ENCODE measurements at regions not wholly inside any gene's neighbourhood (a gene's known extent, or its start where the extent isn't known, plus 50 kb on each side); places are given as distances from the start of the nearest gene placed in this dataset.

- intact Hi-C loops (cut with DNase I), result no loop called here
Observed at GRCh38 chr7:106451171-106451570, 166.4 kb upstream of the NAMPT start.

GRCh38 chr7:106450716-106451115, 165.9 kb upstream of the NAMPT start:
- no peaks in the 10 kb centered on the region for H3K9me3 ChIP-seq
- H3K27me3 ChIP-seq, result no peaks in the 10 kb centered on the region
- H3K27ac ChIP-seq, result no peak overlapping the region
- no peak for DNase-seq
- WGBS, 2 donors, result 62 to 74% methylated on average over 3 of the region's 3 CpGs
- ATAC-seq, result no peak
- H3K4me1 ChIP-seq, result peaks cover 3% of the 10 kb centered on the region
- H3K4me3 ChIP-seq, result no peak overlapping the region
- TF ChIP-seq POLR2A (IDR thresholded peaks at IDR 0.05) (no peak), CTCF (IDR thresholded peaks at IDR 0.05) (no peak)
- intact Hi-C loops (cut with DNase I), result no loop called here
- H3K36me3 ChIP-seq (replicated peaks in 1 of 2; ENCODE audit: insufficient read depth in 1 of 2, low read depth in 2 of 2), result no peaks in the 10 kb centered on the region

More at GRCh38 chr7:106451171-106451570, 166.4 kb upstream of the NAMPT start:
- DNase-seq, result no peak
- Histone ChIP-seq H3K36me3 (replicated peaks in 1 of 2; ENCODE audit: insufficient read depth in 1 of 2, low read depth in 2 of 2) (no peaks in the 10 kb centered on the region), H3K27me3 (no peaks in the 10 kb centered on the region), H3K27ac (no peak overlapping the region), H3K4me1 (peaks cover 7% of the 10 kb centered on the region), H3K9me3 (no peaks in the 10 kb centered on the region), H3K4me3 (no peak overlapping the region)
- ATAC-seq, result no peak
- TF ChIP-seq POLR2A (IDR thresholded peaks at IDR 0.05) (no peak), CTCF (IDR thresholded peaks at IDR 0.05) (no peak)
- 83 to 91% methylated on average over 4 of the region's 4 CpGs for WGBS, 2 donors

GRCh38 chr7:106448992-106449859, 164.4 kb upstream of the NAMPT start:
- Histone ChIP-seq H3K27ac (no peak overlapping the region), H3K4me3 (no peak overlapping the region), H3K27me3 (no peaks in the 10 kb centered on the region), H3K9me3 (no peaks in the 10 kb centered on the region), H3K4me1 (no peaks in the 10 kb centered on the region), H3K36me3 (replicated peaks in 1 of 2; ENCODE audit: insufficient read depth in 1 of 2, low read depth in 2 of 2) (no peaks in the 10 kb centered on the region)
- TF ChIP-seq POLR2A (IDR thresholded peaks at IDR 0.05) (no peak), CTCF (IDR thresholded peaks at IDR 0.05) (no peak)
- 69 to 72% methylated on average over 7 of the region's 7 CpGs for WGBS, 2 donors
- DNase-seq (no peak), ATAC-seq (no peak)
- intact Hi-C loops (cut with DNase I), result no loop called here

DNA sequence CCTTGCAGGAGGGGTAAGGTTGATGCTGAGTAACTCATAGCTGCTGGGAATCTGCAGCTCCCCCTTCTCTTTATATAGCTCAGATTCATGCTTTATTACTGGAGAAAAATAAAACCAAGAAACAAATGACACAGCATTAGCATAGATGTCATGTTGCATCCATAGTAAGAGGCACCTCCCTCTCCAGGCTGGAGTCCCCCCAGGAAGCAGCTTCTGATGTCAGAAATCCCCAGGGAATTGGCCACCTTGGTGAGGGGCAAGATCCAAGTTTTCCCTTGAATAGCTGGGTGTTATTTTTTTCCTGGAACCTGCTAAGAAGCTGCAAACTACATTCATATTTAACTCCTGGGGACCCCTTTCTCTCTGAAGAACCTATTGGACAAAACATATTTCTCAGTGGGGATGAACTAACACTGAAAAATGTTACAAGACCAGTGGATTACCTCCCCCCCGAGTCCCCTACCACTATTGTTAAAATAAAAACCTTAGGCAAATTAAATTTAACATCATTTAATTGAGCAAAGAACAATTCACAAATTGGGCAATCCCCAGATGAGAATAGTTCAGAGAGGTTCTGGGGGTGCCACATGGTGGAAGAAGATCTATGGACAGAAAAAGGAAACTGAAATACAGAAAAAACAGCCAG, 163.7 kb upstream of the NAMPT start:
- ATAC-seq, result no peak
- intact Hi-C loops (cut with DNase I), result no loop called here
- WGBS, 2 donors, result 25 to 53% methylated on average over 1 of the region's 1 CpG

More for the DNA sequence above, 163.7 kb upstream of the NAMPT start:
- H3K4me1 ChIP-seq, result no peaks in the 10 kb centered on the region
- TF ChIP-seq CTCF (IDR thresholded peaks at IDR 0.05), result no peak
- no peak for TF ChIP-seq POLR2A (IDR thresholded peaks at IDR 0.05)
- no peaks in the 10 kb centered on the region for H3K9me3 ChIP-seq
- H3K36me3 ChIP-seq (replicated peaks in 1 of 2; ENCODE audit: insufficient read depth in 1 of 2, low read depth in 2 of 2), result no peaks in the 10 kb centered on the region
- no peak overlapping the region for H3K4me3 ChIP-seq
- DNase-seq, result no peak
- H3K27me3 ChIP-seq, result no peaks in the 10 kb centered on the region
- H3K27ac ChIP-seq, result no peak overlapping the region

Data from body of pancreas (tissue), 4 donors.